Breast epithelium (tissue), 3 donors: ENCODE measurements at regions not wholly inside any gene's neighbourhood (a gene's known extent, or its start where the extent isn't known, plus 50 kb on each side); places are given as distances from the start of the nearest gene placed in this dataset.

ENCODE experiments used
- CTCF ChIP-seq, 3 donors: fragments of 450-650 bp; IDR thresholded peaks; one replicate each; pipeline ENCODE4 v1.5.1; 2016 to 2017; ENCODE audit warnings: antibody characterized with exemption in 3 of 3, mild to moderate bottlenecking in 3 of 3, moderate library complexity in 3 of 3
- POLR2A ChIP-seq: fragments of 450-650 bp; IDR thresholded peaks from one replicate; pipeline ENCODE4 v1.6.1; 2016; ENCODE audit warnings: antibody characterized with exemption, mild to moderate bottlenecking, moderate library complexity

GRCh38 chr7:38016567-38016966 lies 96.1 kb downstream of the EPDR1 start:
- TF ChIP-seq CTCF (IDR thresholded peaks at IDR 0.05) (no peak), POLR2A (no peak)
